HG03565 (cell line): ENCODE measurements at regions not wholly inside any gene's neighbourhood (a gene's known extent, or its start where the extent isn't known, plus 50 kb on each side); places are given as distances from the start of the nearest gene placed in this dataset.
"Not testable (repeated sequence)": the region's sequence is repeated elsewhere in the genome, so short reads cannot be mapped to it uniquely, and the experiment has no call there.

Experiments
- ATAC-seq: cut with Tn5 transposase; IDR thresholded peaks from one replicate; pipeline ENCODE4 v1.9.1; 2021; ENCODE audit warnings: mild to moderate bottlenecking, moderate library complexity; ENCODE audit not compliant: unreplicated experiment

- ATAC-seq: no peak
Measured at GRCh38 chr11:106480581-106481190, 403.2 kb downstream of the AASDHPPT start.

GRCh38 chr11:106482917-106483785 lies 405.7 kb downstream of the AASDHPPT start:
- ATAC-seq: no peak

GRCh38 chr11:106491751-106492150 lies 414.3 kb downstream of the AASDHPPT start:
- no peak for ATAC-seq

- ATAC-seq: no peak
Measured at GRCh38 chr11:106493751-106494150, 416.3 kb downstream of the AASDHPPT start.

- ATAC-seq: no peak
Measured at GRCh38 chr11:106495046-106495445, 417.6 kb downstream of the AASDHPPT start.

- ATAC-seq: no peak
Measured at GRCh38 chr11:106496677-106497076, 419.2 kb downstream of the AASDHPPT start.

GRCh38 chr11:106497321-106497720 lies 419.9 kb downstream of the AASDHPPT start:
- no peak for ATAC-seq

GRCh38 chr11:106497822-106498221 lies 420.4 kb downstream of the AASDHPPT start:
- no peak for ATAC-seq

GRCh38 chr11:106503901-106504300 lies 426.4 kb downstream of the AASDHPPT start:
- ATAC-seq: no peak

- no peak for ATAC-seq
Measured at GRCh38 chr11:106507645-106508306, 430.3 kb downstream of the AASDHPPT start.

- ATAC-seq: no peak
Measured at GRCh38 chr11:106514706-106515105, 437.2 kb downstream of the AASDHPPT start.

GRCh38 chr11:106517426-106517825 lies 440.0 kb downstream of the AASDHPPT start:
- no peak for ATAC-seq

- ATAC-seq: no peak
Measured at GRCh38 chr11:106520146-106520912, 442.9 kb downstream of the AASDHPPT start.

GRCh38 chr11:106520920-106521319 lies 443.5 kb downstream of the AASDHPPT start:
- no peak for ATAC-seq

- ATAC-seq: no peak
Measured at GRCh38 chr11:106523171-106523570, 445.7 kb downstream of the AASDHPPT start.

GRCh38 chr11:106523921-106524320 lies 446.5 kb downstream of the AASDHPPT start:
- ATAC-seq: no peak

GRCh38 chr11:106524436-106524835 lies 447.0 kb downstream of the AASDHPPT start:
- no peak for ATAC-seq

GRCh38 chr11:106531648-106532047 lies 454.2 kb downstream of the AASDHPPT start:
- ATAC-seq: not testable (repeated sequence)

GRCh38 chr11:106533046-106533445 lies 455.6 kb downstream of the AASDHPPT start:
- no peak for ATAC-seq

GRCh38 chr11:106540001-106540400 lies 462.5 kb downstream of the AASDHPPT start:
- ATAC-seq: no peak

- no peak for ATAC-seq
Measured at GRCh38 chr11:106548406-106548805, 469.9 kb downstream of the GUCY1A2 start.
